ENCODE measurements at regions not wholly inside any gene's neighbourhood (a gene's known extent, or its start where the extent isn't known, plus 50 kb on each side); places are given as distances from the start of the nearest gene placed in this dataset.

- Histone ChIP-seq H3K4me1 (ENCODE audit: insufficient read depth, low read length) (no peaks in the 10 kb centered on the region), H3K4me3 (ENCODE audit: low read length) (no peak overlapping the region), H3K36me3 (ENCODE audit: insufficient read depth, low read length) (no peaks in the 10 kb centered on the region), H3K9me3 (ENCODE audit: control insufficient read depth in 1 of 2, insufficient read depth in 1 of 2, low read length in 2 of 2) (peaks cover 0 to 7% of the 10 kb centered on the region in 2 experiments), H3K27me3 (ENCODE audit: control insufficient read depth in 1 of 2, insufficient read depth in 2 of 2, low read length in 2 of 2) (no peaks in the 10 kb centered on the region), H3K27ac (ENCODE audit: low read depth in 1 of 2, low read length in 2 of 2) (no peak overlapping the region)
- DNase-seq (no peak), ATAC-seq (ENCODE audit: poor library complexity) (no peak)
- ChIA-PET POLR2A (no interaction called here), CTCF (no interaction called here)
- peaks cover 2% of the 10 kb centered on the region for H3K9me3 Mint-ChIP-seq
- no peaks in the 10 kb centered on the region for H3K36me3 Mint-ChIP-seq (ENCODE audit: low read depth)
- no peaks in the 10 kb centered on the region for H3K4me1 Mint-ChIP-seq (ENCODE audit: low read depth)
- H3K4me3 Mint-ChIP-seq, result no peak overlapping the region
- TF ChIP-seq, protein P1, sequence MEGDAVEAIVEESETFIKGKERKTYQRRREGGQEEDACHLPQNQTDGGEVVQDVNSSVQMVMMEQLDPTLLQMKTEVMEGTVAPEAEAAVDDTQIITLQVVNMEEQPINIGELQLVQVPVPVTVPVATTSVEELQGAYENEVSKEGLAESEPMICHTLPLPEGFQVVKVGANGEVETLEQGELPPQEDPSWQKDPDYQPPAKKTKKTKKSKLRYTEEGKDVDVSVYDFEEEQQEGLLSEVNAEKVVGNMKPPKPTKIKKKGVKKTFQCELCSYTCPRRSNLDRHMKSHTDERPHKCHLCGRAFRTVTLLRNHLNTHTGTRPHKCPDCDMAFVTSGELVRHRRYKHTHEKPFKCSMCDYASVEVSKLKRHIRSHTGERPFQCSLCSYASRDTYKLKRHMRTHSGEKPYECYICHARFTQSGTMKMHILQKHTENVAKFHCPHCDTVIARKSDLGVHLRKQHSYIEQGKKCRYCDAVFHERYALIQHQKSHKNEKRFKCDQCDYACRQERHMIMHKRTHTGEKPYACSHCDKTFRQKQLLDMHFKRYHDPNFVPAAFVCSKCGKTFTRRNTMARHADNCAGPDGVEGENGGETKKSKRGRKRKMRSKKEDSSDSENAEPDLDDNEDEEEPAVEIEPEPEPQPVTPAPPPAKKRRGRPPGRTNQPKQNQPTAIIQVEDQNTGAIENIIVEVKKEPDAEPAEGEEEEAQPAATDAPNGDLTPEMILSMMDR (IDR thresholded peaks at IDR 0.05), result no peak
- intact Hi-C loops (cut with DNase I, micrococcal nuclease), result no loop called here
- no peaks in the 10 kb centered on the region for H3K27me3 Mint-ChIP-seq
- H3K27ac Mint-ChIP-seq, result no peak overlapping the region
These were observed 505.0 kb downstream of the SLC16A7 start for GRCh38 chr12:60100852-60101251.

DNA sequence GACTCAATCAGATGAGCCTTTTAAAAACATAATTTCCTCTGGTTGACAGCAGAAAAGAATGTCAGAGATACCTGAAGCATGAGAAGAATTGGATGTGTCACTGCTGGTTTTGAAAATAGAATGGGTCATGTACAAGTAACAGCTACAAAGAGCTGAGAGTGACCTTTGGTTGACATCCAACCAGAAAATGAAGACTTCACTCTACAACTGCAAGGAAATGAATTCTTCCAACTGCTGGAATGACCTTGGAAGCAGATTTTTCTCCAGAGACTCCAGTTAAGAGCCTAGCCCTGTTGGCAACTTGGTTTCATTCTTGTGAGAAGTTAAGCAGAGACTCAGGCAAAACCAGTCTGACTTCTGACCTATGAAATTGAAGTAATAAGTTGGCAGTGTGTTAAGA lies 505.9 kb downstream of the SLC16A7 start:
- Mint-ChIP-seq H3K9me3 (peaks cover 2% of the 10 kb centered on the region), H3K36me3 (ENCODE audit: low read depth) (no peaks in the 10 kb centered on the region), H3K27me3 (no peaks in the 10 kb centered on the region), H3K4me1 (ENCODE audit: low read depth) (no peaks in the 10 kb centered on the region), H3K27ac (no peak overlapping the region), H3K4me3 (no peak overlapping the region)
- no peak for ATAC-seq (ENCODE audit: poor library complexity)
- ChIA-PET CTCF (no interaction called here), POLR2A (no interaction called here)
- H3K36me3 ChIP-seq (ENCODE audit: insufficient read depth, low read length), result no peaks in the 10 kb centered on the region
- intact Hi-C loops (cut with DNase I, micrococcal nuclease), result no loop called here
- TF ChIP-seq, protein P1 (IDR thresholded peaks at IDR 0.05), result no peak
- H3K4me1 ChIP-seq (ENCODE audit: insufficient read depth, low read length), result no peaks in the 10 kb centered on the region
- H3K4me3 ChIP-seq (ENCODE audit: low read length), result no peak overlapping the region
- no peak for DNase-seq
- peaks cover 0 to 7% of the 10 kb centered on the region in 2 experiments for H3K9me3 ChIP-seq (ENCODE audit: control insufficient read depth in 1 of 2, insufficient read depth in 1 of 2, low read length in 2 of 2)
- H3K27ac ChIP-seq (ENCODE audit: low read depth in 1 of 2, low read length in 2 of 2), result no peak overlapping the region
- no peaks in the 10 kb centered on the region for H3K27me3 ChIP-seq (ENCODE audit: control insufficient read depth in 1 of 2, insufficient read depth in 2 of 2, low read length in 2 of 2)

DNA sequence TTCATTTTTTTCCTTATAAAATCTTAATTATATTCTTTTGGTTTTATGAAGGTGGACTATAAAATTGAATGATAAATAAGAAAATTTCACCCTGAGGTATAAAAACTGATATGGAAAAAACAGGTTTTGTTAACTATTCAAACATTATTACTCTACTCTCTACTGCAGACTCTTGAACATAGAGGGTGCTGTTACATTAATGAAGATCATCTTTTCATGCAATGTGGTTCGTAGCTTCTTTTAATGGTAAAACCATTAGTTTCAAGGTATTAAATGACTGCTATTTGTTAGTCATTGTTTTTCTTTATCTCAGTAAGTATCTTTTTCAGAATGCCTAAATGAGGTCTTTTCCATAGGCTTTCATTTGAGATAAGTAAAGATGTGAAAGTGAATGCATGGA lies 510.4 kb downstream of the SLC16A7 start:
- Mint-ChIP-seq H3K4me1 (ENCODE audit: low read depth) (no peaks in the 10 kb centered on the region), H3K4me3 (no peak overlapping the region), H3K27me3 (no peaks in the 10 kb centered on the region), H3K9me3 (peaks cover 2% of the 10 kb centered on the region), H3K27ac (no peak overlapping the region), H3K36me3 (ENCODE audit: low read depth) (no peaks in the 10 kb centered on the region)
- Histone ChIP-seq H3K4me3 (ENCODE audit: low read length) (no peak overlapping the region), H3K27ac (ENCODE audit: low read depth in 1 of 2, low read length in 2 of 2) (no peak overlapping the region), H3K36me3 (ENCODE audit: insufficient read depth, low read length) (no peaks in the 10 kb centered on the region), H3K4me1 (ENCODE audit: insufficient read depth, low read length) (no peaks in the 10 kb centered on the region), H3K9me3 (ENCODE audit: control insufficient read depth in 1 of 2, insufficient read depth in 1 of 2, low read length in 2 of 2) (no peaks in the 10 kb centered on the region), H3K27me3 (ENCODE audit: control insufficient read depth in 1 of 2, insufficient read depth in 2 of 2, low read length in 2 of 2) (no peaks in the 10 kb centered on the region)
- ATAC-seq (ENCODE audit: poor library complexity), result no peak
- ChIA-PET POLR2A (no interaction called here), CTCF (no interaction called here)
- intact Hi-C loops (cut with DNase I, micrococcal nuclease), result no loop called here
- TF ChIP-seq, protein P1 (IDR thresholded peaks at IDR 0.05), result no peak
- DNase-seq, result no peak
